Right ventricle myocardium superior (tissue), 1 donor: ENCODE measurements at regions not wholly inside any gene's neighbourhood (a gene's known extent, or its start where the extent isn't known, plus 50 kb on each side); places are given as distances from the start of the nearest gene placed in this dataset.

Experiments used
- ATAC-seq: fragments of 200-7000 bp; cut with Tn5 transposase; one replicate; pipeline ENCODE4 v1.9.1; 2020; ENCODE audit warnings: mild to moderate bottlenecking; ENCODE audit not compliant: poor library complexity
- DNase-seq: peaks from one replicate; pipeline ENCODE4 v3.0.0-alpha.2; 2020
- intact Hi-C: fragments of 100-400 bp; cut with DNase I; formaldehyde crosslinking; loops from one replicate; pipeline ENCODE4 v1.11.2; 2022
- donor health status: DM: no; HTN: yes; CAD: no; lungs with severe emphysema.

DNA sequence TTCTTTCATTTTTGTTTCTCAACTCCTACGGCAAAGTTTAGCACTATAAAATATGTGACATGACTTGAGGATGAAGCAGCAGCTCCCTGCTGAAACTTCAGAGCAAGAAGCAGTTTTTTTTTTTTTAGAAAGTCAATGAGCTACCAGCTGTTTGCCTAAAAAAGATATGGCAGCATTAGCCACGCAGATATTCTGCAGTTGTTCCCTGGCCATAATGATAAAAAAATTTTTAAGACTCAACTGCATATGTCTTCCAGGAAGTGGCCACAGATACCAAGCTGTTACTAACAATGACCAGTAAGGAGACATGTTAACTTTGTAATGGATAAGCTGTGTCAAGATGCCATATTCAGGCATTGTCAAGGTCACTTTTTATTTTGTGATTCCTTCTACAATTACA lies 319.6 kb upstream of the CDH11 start:
- DNase-seq, result no peak
- no peak for ATAC-seq
- intact Hi-C loops, result no loop called here

- ATAC-seq, result no peak
These were observed 307.8 kb upstream of the CDH11 start for GRCh38 chr16:65429504-65430181.

DNA sequence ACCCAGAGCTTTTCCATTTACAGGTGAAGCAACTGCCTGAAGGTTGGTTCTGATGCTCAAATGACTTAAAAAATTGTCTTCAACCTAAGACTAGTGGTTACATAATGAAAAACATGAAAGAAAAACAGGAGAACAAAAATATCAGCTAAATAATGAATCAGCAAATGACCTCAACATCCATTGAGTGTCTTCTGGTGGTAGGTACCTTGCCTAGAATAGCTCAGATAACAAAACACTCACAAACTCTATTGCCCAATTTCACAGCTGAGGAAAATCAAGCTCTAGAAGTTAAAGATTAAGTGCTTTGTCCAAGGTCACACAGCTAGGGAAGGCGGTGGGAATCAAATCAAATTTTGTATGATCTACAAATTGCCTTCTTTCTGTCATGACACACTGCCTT lies 304.6 kb upstream of the CDH11 start:
- intact Hi-C loops, result no loop called here
- ATAC-seq (no peak), DNase-seq (no peak)

More at GRCh38 chr16:65429504-65430181, 307.8 kb upstream of the CDH11 start:
- intact Hi-C loops, result no loop called here
- no peak for DNase-seq

- DNase-seq, result no peak
- ATAC-seq, result peak; percentile 84
- intact Hi-C loops, result no loop called here
These were observed 301.1 kb upstream of the CDH11 start for GRCh38 chr16:65422934-65423333.

GRCh38 chr16:65421596-65421995 lies 299.7 kb upstream of the CDH11 start:
- intact Hi-C loops, result no loop called here
- DNase-seq (no peak), ATAC-seq (no peak)

GRCh38 chr16:65418435-65418834 lies 296.6 kb upstream of the CDH11 start:
- intact Hi-C loops, result no loop called here
- DNase-seq (no peak), ATAC-seq (no peak)

DNA sequence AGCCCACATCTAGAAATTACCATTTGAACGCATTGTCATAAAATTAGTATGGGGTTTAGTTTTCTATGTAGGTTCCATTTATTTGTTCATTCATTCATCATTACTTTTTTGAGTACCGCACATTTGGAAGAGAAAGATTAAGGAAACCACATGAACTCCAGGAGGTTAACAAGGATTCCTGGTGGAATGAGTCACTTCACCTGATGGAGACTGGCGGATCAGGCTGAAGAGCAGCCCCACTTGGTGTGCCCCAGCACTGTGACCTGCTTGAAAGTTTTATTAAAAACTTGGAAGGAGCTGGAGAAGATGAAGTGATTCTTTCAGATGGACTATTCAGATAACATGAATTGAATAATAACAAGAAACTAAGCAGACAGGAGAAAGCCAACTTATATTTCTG lies 293.6 kb upstream of the CDH11 start:
- ATAC-seq (no peak), DNase-seq (no peak)
- intact Hi-C loops, result no loop called here

- DNase-seq (no peak), ATAC-seq (no peak)
- intact Hi-C loops, result no loop called here
These were observed 292.6 kb upstream of the CDH11 start for GRCh38 chr16:65414284-65414984.

DNA sequence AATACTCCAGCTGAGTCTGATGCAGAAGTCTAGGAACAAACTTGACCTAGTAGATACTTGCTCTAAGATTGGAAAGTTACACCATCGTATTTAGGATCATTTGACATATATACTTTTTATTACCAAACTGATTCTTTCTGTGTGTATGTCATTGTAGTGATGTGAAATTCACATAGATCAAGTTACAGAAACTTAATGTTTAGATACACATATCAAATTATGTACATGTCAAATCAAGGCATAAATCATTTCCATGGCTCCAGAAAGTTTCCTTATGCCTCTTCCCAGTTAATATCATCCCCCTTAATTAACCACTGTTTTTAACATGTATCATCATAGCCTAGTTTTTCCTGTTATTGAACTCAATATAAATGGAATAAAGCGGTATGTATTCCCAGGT lies 292.0 kb upstream of the CDH11 start:
- ATAC-seq (no peak), DNase-seq (no peak)
- intact Hi-C loops, result no loop called here

GRCh38 chr16:65410801-65411200 lies 288.9 kb upstream of the CDH11 start:
- DNase-seq (no peak), ATAC-seq (no peak)
- intact Hi-C loops, result no loop called here

DNA sequence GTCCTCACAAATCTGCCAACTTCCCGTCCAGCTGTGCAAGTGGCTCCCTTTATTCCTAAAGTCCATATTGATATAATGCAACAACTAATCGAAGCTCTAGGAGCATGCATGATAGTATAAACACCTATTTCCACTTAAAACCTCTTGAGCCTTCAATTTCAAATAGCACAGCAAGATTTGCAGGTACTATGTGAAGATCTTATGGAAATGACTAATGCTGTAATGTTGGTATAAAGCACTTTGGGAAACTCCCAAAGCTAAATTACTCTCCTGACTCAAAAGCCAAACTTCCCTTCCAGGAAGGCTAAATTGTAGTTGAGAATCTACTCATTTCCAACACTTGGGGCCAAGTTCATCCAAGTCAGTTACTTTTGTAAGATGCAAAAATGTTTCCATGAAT lies 287.6 kb upstream of the CDH11 start:
- intact Hi-C loops, result no loop called here
- no peak for ATAC-seq
- no peak for DNase-seq

DNA sequence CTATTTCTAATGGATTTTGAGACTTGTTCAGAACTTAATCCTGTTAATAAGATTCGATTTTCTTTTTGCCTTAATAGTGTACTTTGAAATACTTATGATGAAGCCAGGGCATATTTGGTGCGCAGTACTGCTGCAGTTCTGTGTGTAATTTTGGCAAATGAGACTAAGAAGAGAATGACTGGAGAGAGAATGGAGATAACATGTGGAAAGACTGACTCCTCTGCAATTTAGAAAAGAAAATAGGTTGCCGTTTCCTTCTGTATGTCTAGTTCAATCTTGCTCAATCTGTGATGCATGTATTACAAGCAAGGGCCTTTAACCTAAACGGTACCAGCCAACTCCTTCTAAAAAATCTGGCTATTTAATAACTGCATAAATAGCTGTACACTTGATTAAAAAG lies 285.1 kb upstream of the CDH11 start:
- no peak for DNase-seq
- no peak for ATAC-seq
- intact Hi-C loops, result no loop called here

DNA sequence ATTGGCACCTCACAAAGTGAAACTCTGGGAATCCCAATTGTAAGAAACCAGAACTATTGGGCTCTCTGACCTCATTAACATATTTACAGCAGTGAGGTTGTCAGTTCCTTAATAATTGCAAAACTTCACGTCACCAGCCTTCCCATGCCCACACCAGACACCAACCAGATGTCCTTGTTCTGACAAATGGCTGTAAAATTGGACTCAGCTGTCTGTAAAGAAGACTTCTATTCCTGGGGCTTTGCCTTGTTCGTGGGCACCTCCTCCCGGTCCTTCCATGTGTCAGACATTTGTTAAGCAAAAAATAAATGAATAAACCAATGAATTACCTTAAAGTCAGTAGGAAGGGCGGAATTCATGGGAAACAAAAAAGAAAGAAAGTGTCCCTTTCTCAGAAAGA lies 284.3 kb upstream of the CDH11 start:
- no peak for ATAC-seq
- intact Hi-C loops, result no loop called here
- no peak for DNase-seq

DNA sequence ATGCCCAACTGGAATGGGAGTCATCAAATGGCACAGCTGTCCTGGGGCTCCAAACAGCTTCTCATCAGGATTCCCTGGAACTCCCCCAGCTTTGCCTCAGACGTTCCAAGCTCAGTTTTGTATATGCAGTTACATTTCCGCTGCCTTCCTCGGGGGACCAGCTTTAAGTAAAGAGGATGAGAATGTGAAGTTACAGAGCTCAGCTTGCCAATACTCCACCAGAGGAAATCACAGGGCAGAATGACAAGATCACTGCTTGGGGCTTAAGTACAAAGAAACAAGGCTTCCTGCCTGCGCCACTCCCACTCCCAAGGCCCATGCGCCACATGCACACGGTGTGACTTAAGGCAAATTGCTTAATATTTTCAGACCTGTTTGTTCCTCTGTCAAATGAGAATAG lies 272.4 kb upstream of the CDH11 start:
- intact Hi-C loops, result no loop called here
- ATAC-seq (no peak), DNase-seq (no peak)

DNA sequence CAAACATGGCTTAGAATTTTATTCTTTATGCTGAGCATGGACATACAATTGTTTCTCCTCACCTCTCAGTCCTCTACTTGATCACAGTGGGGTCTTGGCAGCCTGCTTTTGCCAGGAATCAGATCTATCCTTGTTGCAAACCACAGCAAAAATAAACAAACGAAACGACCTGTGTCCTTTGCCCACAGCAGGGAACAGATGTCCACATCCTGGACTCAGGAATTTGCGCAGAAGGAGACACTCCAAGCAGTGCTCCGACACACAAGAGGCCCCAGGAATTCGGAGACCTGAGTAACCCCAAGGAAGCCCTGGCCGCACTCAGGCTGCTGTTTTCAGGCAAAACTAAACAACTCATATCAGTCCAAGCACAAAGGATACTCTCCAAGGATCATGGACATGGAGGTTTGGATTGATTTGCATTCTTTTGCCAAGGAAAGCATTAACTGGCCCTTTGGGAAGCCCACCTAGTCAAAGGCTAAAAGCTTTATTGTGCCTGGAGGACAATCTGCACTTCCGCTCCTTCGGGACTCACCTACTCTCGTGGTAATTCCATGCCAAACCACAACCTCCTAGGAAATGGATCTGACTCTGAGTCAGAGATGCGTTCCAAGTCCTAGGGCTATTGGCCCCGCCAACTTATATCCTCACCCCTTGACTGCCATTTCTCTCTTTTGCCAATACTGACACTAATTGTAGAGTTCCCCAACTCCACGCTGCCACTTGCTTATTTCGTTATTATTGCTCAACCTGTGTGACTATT lies 271.1 kb upstream of the CDH11 start:
- intact Hi-C loops, result no loop called here
- DNase-seq, result no peak
- ATAC-seq, result no peak

GRCh38 chr16:65388592-65388991 lies 266.7 kb upstream of the CDH11 start:
- ATAC-seq (no peak), DNase-seq (no peak)
- intact Hi-C loops, result no loop called here

- intact Hi-C loops, result no loop called here
- DNase-seq, result no peak
- ATAC-seq, result no peak
These were observed 264.8 kb upstream of the CDH11 start for GRCh38 chr16:65386672-65387071.

DNA sequence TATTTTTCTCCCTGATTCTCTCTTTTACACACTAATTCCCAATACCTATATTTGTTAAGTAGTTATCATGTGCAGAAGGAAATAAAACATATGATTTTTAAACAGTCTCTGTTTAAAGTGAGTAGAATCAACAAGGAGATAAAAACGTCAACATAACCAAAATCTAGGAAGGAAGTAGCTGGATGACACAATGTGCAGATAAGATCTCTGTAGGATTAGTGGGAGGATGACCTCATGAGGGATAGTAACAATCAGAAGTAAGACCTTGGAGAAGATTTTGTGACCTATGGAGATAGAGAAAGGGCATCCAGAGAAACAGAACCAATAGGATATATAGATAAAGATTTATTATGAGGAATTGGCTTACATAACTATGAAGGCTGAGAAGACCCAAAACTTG lies 262.6 kb upstream of the CDH11 start:
- DNase-seq (no peak), ATAC-seq (no peak)
- intact Hi-C loops, result no loop called here

- DNase-seq (no peak), ATAC-seq (no peak)
- intact Hi-C loops, result no loop called here
These were observed 255.3 kb upstream of the CDH11 start for GRCh38 chr16:65377195-65377594.

DNA sequence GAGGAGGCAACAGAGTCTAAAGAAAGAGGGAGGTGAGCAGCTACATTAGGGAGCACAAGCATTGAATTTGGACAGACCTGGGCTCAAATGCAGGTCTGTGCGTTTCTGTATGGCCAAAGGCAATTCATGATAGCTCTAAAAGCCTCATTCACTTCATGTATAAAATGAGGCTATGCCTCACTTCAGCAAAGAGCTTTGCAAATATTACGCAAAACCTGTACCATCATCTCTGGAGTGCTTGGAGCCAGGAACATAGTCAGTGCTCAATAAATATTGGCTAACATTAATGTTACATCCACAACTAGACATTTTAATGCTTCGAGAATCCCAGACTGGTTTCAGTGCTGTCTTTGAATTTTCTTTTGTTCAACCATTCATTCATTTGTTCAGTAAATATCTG lies 254.7 kb upstream of the CDH11 start:
- intact Hi-C loops, result no loop called here
- DNase-seq (no peak), ATAC-seq (no peak)
